ENCODE measurements at regions not wholly inside any gene's neighbourhood (a gene's known extent, or its start where the extent isn't known, plus 50 kb on each side); places are given as distances from the start of the nearest gene placed in this dataset.

DNA sequence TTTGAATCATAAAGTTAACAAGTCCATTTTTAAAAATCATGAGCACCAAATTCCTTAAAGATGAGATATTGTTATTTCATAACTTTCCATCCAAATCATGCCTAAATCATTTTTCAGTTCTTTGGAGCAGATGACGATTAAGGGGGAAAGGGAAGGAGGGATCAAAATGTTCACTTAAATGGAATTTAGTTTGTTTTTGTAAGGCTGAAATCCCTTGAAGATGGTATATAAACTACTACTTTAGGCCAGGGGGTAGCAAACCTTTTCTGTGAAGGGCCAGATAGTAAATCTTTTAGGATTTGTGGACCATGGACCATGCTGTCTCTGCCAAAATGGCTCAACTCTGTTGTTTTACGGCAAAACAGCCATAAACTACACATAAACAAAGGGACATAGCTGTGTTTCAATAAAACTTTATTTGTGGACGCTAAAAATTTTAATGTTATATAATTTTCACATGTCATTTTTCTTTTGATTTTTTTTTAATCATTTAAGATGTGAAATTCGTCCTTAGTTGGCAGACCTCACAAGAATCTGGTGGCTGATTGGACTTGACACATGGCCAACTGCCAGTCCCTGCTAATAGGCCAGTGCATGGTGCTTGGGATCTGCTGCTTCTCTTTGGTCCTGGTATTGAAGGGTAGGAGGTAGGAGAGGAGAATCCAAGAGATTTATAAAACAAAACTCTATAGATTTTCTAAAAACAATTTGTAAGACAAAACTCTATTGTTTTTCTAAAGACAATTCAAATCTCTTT lies 52.0 kb upstream of the RTN4 start:
- no peaks in the 10 kb centered on the region for H3K27me3 Mint-ChIP-seq

GRCh38 chr2:55101466-55101865 lies 51.2 kb upstream of the RTN4 start:
- intact Hi-C loops (cut with micrococcal nuclease) = no loop called here
- H3K27ac Mint-ChIP-seq = no peak overlapping the region
- no peak for ATAC-seq (ENCODE audit: low read depth)

More for the DNA sequence above, 52.0 kb upstream of the RTN4 start:
- ATAC-seq (ENCODE audit: low read depth) = no peak
- intact Hi-C loops (cut with micrococcal nuclease) = no loop called here
- H3K36me3 Mint-ChIP-seq (ENCODE audit: low read depth) = no peaks in the 10 kb centered on the region
- CTCF ChIA-PET = no interaction called here
- peaks cover 6% of the 10 kb centered on the region for H3K4me1 Mint-ChIP-seq
- no peak overlapping the region for H3K4me3 Mint-ChIP-seq
- no peaks in the 10 kb centered on the region for H3K9me3 Mint-ChIP-seq
- no peak for TF ChIP-seq CTCF (IDR thresholded peaks at IDR 0.05)
- no peak for DNase-seq
- POLR2A ChIA-PET = no interaction called here
- no peak overlapping the region for H3K27ac Mint-ChIP-seq

DNA sequence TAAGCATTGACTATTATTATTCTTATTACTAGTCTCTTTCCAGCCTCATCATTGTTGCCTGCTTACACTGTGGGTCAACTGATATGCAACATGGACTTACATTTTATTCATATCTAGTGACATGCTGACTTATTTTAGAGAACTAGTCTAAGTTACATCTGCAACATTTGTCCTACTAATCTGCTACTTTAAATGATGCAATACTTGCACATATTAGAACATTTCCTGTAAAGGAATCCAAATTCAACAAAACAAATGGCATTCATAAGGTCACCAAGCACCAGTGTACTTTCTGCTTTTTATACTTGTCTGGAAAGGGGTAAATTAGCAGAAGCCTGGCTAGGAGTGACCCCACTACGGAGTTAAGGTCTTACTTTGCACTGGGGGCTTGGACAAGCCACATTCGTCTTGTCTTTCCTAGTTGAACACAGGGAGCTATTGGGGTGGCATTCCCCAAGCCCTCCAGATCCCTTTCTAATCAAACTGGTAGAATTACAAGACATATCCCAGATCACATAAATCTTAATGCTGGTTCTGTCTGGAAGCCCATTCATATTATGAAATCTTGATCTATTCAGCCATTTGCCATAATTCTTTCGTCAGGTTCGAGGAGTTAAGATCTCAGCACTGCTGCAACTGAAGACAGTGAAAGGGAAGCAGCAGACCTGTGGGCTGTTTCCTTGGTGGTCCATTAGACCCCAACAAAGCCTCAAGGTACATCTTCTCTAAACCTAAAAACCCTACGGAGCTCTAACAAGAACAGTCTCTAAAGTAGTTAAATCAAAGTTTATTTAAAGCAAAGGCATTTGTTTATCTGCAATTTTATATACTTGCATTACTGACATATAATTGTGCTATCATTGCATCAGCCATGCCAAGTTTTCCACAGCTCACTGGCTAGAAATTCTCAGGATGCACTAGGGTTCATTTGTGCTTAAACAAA lies 49.9 kb upstream of the RTN4 start:
- no peak for ATAC-seq (ENCODE audit: low read depth)
- DNase-seq = no peak
- peaks cover 6% of the 10 kb centered on the region for H3K4me1 Mint-ChIP-seq
- H3K27me3 Mint-ChIP-seq = no peaks in the 10 kb centered on the region
- H3K4me3 Mint-ChIP-seq = no peak overlapping the region
- H3K9me3 Mint-ChIP-seq = no peaks in the 10 kb centered on the region
- ChIA-PET CTCF (no interaction called here), POLR2A (interaction anchor here (1.1 kb wide), 1 partner anchor 42 kb away, joined by 3 read pairs; no protein-coding TSS in a partner anchor)
- TF ChIP-seq CTCF (IDR thresholded peaks at IDR 0.05) = no peak
- intact Hi-C loops (cut with micrococcal nuclease) = no loop called here
- H3K27ac Mint-ChIP-seq = no peak overlapping the region
- no peaks in the 10 kb centered on the region for H3K36me3 Mint-ChIP-seq (ENCODE audit: low read depth)

More at GRCh38 chr2:55101466-55101865, 51.2 kb upstream of the RTN4 start:
- H3K9me3 Mint-ChIP-seq = no peaks in the 10 kb centered on the region
- H3K4me3 Mint-ChIP-seq = no peak overlapping the region
- TF ChIP-seq CTCF (IDR thresholded peaks at IDR 0.05) = no peak
- H3K27me3 Mint-ChIP-seq = no peaks in the 10 kb centered on the region
- ChIA-PET POLR2A (interaction anchor here (0.5 kb wide), 1 partner anchor 92 kb away, joined by 3 read pairs; no protein-coding TSS in a partner anchor), CTCF (no interaction called here)
- DNase-seq = no peak
- H3K4me1 Mint-ChIP-seq = peaks cover 6% of the 10 kb centered on the region
- H3K36me3 Mint-ChIP-seq (ENCODE audit: low read depth) = no peaks in the 10 kb centered on the region
